Activated CD4-positive, alpha-beta memory T cell treated with anti-CD3 and anti-CD28 coated beads, Interleukin-2, amount 10 ng/mL, durations not matched to agents 7 days and 5 days (primary cell): ENCODE measurements at regions not wholly inside any gene's neighbourhood (a gene's known extent, or its start where the extent isn't known, plus 50 kb on each side); places are given as distances from the start of the nearest gene placed in this dataset.

ENCODE experiments used
- CTCF ChIA-PET: fragments of 350-600 bp; sonication (Branson Sonifier 250); formaldehyde crosslinking; loops from one replicate; lab custom pipeline; 2021; ENCODE audit warnings: antibody characterized with exemption, inconsistent platforms; lab: Charles Lee
- POLR2A ChIA-PET: fragments of 350-600 bp; sonication (Branson Sonifier 250); formaldehyde crosslinking; loops from one replicate; lab custom pipeline; 2021; ENCODE audit warnings: antibody characterized with exemption; lab: Charles Lee
- DNase-seq: peaks from one replicate; pipeline ENCODE4 v3.0.0-alpha.2; 2020
- H3K27ac Mint-ChIP-seq: one replicate; pipeline ENCODE4 v1.8.0; 2021; ENCODE audit warnings: mild to moderate bottlenecking, mixed read lengths
- H3K27me3 Mint-ChIP-seq: one replicate; pipeline ENCODE4 v1.8.0; 2021; ENCODE audit warnings: mixed read lengths
- H3K36me3 Mint-ChIP-seq: one replicate; pipeline ENCODE4 v1.8.0; 2021; ENCODE audit warnings: low read depth, mixed read lengths
- H3K4me1 Mint-ChIP-seq: one replicate; pipeline ENCODE4 v1.8.0; 2021; ENCODE audit warnings: mixed read lengths
- H3K4me3 Mint-ChIP-seq: one replicate; pipeline ENCODE4 v1.8.0; 2021; ENCODE audit warnings: mild to moderate bottlenecking, mixed read lengths
- H3K9me3 Mint-ChIP-seq: one replicate; pipeline ENCODE4 v1.8.0; 2021; ENCODE audit warnings: mixed read lengths

DNA sequence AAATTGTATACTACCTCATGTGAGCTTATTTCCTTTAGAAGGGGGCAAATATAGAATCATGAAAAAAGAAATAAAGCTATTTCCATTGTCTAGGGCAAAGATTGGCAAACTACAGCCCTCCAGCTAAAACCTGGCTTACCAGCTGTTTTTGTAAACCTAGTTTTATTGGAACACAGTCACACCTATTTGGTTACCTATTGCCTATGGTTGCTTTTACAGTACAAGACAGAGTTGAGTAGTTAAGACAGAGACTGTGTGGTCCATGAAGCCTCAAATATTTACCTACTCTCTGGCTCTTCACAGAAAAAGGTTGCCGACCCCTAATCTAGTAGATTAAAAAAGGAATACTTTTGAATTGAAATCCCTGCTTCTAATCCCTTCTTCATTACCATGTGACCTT lies 88.8 kb upstream of the ENPP6 start:
- H3K9me3 Mint-ChIP-seq = peaks cover 5% of the 10 kb centered on the region

DNA sequence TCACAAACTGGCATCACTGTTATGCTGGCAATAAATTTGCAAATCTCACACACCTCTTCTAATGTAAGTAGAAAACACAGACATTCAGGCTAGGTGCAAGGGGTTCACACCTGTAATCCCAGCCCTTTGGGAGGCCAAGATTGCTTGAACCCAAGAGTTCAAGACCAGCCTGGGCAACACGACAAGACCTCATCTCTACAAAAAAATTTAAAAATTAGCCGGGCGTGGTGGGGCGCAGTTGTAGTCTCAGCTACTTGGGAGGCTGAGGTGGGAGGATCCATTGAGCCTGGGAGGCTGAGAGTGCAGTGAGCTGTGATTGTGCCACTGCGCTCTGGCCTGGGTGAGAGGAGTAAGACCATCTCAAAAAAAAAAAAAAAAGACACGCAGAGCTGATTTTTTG lies 83.1 kb upstream of the ENPP6 start:
- ChIA-PET POLR2A (no interaction called here), CTCF (interaction anchor here (0.9 kb wide), 1 partner anchor 66 kb away, joined by 3 read pairs; no protein-coding TSS in a partner anchor)
- Mint-ChIP-seq H3K4me1 (no peaks in the 10 kb centered on the region), H3K36me3 (peaks cover 7% of the 10 kb centered on the region), H3K27ac (no peak overlapping the region), H3K27me3 (peaks cover 1% of the 10 kb centered on the region), H3K9me3 (peaks cover 5% of the 10 kb centered on the region), H3K4me3 (no peak overlapping the region)
- no peak for DNase-seq

More for the DNA sequence above, 88.8 kb upstream of the ENPP6 start:
- H3K27me3 Mint-ChIP-seq = no peaks in the 10 kb centered on the region
- peaks cover 7% of the 10 kb centered on the region for H3K36me3 Mint-ChIP-seq
- no peak overlapping the region for H3K4me3 Mint-ChIP-seq
- no peak overlapping the region for H3K27ac Mint-ChIP-seq
- ChIA-PET CTCF (interaction anchor here (0.6 to 2.3 kb wide), 4 partner anchors 20 to 60 kb away, joined by 3 to 10 read pairs (median 4); no protein-coding TSS in a partner anchor), POLR2A (interaction anchor here (1.0 to 2.2 kb wide), 4 partner anchors 19 to 228 kb away, joined by 3 to 7 read pairs (median 3); no protein-coding TSS in a partner anchor)
- peaks cover 32% of the 10 kb centered on the region for H3K4me1 Mint-ChIP-seq
- DNase-seq = no peak

DNA sequence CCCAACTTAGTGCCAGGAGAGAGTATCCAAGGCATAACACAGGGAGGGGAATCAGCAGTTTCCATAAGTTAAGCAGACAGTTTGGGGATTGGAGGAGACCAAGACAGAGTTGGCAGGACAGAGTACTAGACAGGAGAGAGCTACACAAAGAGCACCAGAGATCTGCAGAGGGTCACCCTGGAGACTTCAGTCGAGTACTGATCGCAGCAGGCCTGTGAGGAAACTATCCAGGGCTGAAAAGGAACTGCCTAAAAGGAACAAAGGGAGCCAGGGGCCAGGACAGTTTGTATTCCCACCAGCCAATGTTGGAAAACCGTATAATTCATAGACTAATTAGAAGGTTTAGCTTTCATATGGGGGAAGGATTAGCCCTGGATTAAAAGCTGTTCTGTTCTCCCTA lies 80.6 kb upstream of the ENPP6 start:
- POLR2A ChIA-PET = no interaction called here
- H3K4me3 Mint-ChIP-seq = no peak overlapping the region
- H3K9me3 Mint-ChIP-seq = peaks cover 5% of the 10 kb centered on the region
- H3K4me1 Mint-ChIP-seq = no peaks in the 10 kb centered on the region
- H3K27ac Mint-ChIP-seq = no peak overlapping the region
- H3K27me3 Mint-ChIP-seq = peaks cover 1% of the 10 kb centered on the region
- CTCF ChIA-PET = no interaction called here
- H3K36me3 Mint-ChIP-seq = peaks cover 4% of the 10 kb centered on the region
- no peak for DNase-seq

DNA sequence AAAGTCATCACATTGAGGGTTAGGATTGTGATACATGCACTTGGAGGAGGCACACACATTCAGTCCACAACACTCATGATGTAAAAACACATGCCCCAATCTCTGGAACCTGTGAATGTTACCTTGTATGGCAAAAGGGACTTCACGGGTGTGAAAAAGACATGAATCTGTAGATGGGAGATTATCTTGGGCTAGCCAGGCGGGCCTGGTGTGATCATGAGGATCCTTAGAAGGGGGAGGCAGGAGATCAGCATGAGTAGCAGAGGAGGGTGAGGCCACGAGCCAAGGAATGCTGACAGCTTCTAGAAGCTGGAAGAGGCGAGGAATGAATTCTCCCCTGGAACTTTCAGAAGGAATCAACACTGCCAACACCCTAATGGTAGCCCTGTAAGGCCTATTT lies 77.5 kb upstream of the ENPP6 start:
- peaks cover 2% of the 10 kb centered on the region for H3K9me3 Mint-ChIP-seq
- ChIA-PET POLR2A (no interaction called here), CTCF (no interaction called here)
- no peak for DNase-seq
- no peaks in the 10 kb centered on the region for H3K36me3 Mint-ChIP-seq
- no peak overlapping the region for H3K4me3 Mint-ChIP-seq
- no peaks in the 10 kb centered on the region for H3K4me1 Mint-ChIP-seq
- H3K27ac Mint-ChIP-seq = no peak overlapping the region
- no peaks in the 10 kb centered on the region for H3K27me3 Mint-ChIP-seq

DNA sequence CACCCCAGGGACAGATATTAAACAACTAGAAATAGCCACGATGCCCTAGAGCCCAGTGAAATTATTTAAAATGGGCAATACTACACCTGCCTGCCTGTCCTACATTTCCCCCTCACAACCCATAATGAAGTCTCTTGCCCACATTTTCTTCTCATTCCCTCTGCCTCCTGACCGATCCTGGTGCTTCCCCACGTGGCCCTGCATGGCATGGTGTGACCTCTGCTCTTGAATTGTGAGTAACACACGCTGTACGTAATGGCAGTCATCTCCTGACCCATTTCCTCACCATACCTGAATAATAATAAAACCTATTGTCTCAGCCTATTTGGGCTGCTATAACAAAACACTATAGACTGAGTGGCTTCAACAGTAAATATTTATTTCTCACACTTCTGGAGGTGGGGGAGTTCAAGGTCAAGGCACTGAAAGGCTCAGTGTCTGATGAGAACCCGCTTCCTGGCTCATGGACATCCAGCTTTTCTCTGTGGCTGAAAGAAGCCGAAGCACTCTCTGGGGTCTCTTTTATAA lies 77.0 kb upstream of the ENPP6 start:
- POLR2A ChIA-PET = no interaction called here
- Mint-ChIP-seq H3K27ac (no peak overlapping the region), H3K36me3 (no peaks in the 10 kb centered on the region), H3K4me1 (peaks cover 2% of the 10 kb centered on the region), H3K9me3 (peaks cover 2% of the 10 kb centered on the region), H3K27me3 (no peaks in the 10 kb centered on the region), H3K4me3 (no peak overlapping the region)
- no peak for DNase-seq
- CTCF ChIA-PET = no interaction called here

DNA sequence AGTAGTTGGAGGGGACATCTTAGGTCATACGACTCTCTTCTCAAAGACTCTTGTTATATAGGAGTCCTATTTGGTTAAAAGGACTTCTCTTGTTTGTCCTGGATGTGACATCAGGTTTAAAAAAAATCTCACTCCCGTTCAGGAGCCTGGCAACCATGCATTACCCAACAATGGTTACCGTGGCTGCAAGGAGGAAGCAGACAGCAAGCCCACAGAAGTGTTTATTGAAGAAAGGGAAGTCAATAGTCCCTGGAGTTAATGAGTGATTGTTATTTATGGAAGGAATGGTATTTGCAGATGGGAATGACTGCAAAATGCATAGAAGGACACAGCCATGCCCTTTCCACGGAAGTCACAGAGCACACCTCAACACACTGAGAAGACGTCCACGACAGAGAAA lies 75.9 kb upstream of the ENPP6 start:
- ChIA-PET CTCF (interaction anchor here (0.9 kb wide), 1 partner anchor 282 kb away, joined by 3 read pairs; no protein-coding TSS in a partner anchor), POLR2A (interaction anchor here (1.1 kb wide), 1 partner anchor 11 kb away, joined by 3 read pairs; no protein-coding TSS in a partner anchor)
- no peaks in the 10 kb centered on the region for H3K36me3 Mint-ChIP-seq
- H3K4me3 Mint-ChIP-seq = no peak overlapping the region
- peaks cover 13% of the 10 kb centered on the region for H3K4me1 Mint-ChIP-seq
- H3K9me3 Mint-ChIP-seq = peaks cover 2% of the 10 kb centered on the region
- no peak overlapping the region for H3K27ac Mint-ChIP-seq
- H3K27me3 Mint-ChIP-seq = no peaks in the 10 kb centered on the region
- no peak for DNase-seq

DNA sequence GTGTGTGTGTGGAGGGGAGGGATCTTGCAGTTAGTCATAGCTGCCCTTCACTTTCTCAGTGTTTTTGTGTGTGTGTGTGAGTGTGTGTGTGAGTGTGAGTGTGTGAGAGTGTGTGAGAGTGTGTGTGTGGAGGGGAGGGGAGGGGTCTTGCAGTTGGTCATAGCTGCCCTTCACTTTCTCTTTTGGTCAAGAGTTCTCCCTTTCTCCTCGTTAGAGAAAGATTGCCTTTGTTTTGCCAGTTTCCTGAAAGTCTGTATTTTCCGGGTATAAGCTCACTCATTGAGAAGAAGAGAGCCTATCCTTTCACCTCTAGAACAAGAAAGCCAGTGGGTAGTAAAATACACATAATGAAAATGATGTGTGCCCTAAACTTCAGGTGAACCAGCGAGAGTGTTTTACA lies 75.2 kb upstream of the ENPP6 start:
- CTCF ChIA-PET = interaction anchor here (0.9 kb wide), 1 partner anchor 283 kb away, joined by 3 read pairs; no protein-coding TSS in a partner anchor
- no peak for DNase-seq
- Mint-ChIP-seq H3K36me3 (no peaks in the 10 kb centered on the region), H3K9me3 (peaks cover 2% of the 10 kb centered on the region), H3K4me3 (no peak overlapping the region), H3K27ac (no peak overlapping the region), H3K27me3 (no peaks in the 10 kb centered on the region), H3K4me1 (peaks cover 20% of the 10 kb centered on the region)
- POLR2A ChIA-PET = interaction anchor here (1.1 kb wide), 1 partner anchor 10 kb away, joined by 3 read pairs; no protein-coding TSS in a partner anchor

DNA sequence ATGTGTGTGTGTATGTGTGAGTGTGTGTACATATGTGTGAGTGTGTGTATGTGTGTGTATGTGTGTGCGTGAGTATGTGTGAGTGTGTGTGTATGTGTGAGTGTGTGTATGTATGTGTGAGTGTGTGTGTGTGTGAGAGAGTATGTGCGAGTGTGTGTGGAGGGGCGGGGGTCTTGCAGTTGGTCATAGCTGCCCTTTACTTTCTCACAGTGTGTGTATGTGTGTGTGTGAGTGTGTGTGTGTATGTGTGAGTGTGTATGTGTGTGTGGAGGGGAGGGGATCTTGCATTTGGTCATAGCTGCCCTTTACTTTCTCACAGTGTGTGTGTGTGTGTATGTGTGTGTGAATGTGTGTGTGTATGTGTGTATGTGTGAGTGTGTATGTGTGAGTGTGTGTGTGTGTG lies 74.8 kb upstream of the ENPP6 start:
- ChIA-PET CTCF (interaction anchor here (0.9 kb wide), 1 partner anchor 283 kb away, joined by 3 read pairs; no protein-coding TSS in a partner anchor), POLR2A (interaction anchor here (1.1 kb wide), 1 partner anchor 9 kb away, joined by 3 read pairs; no protein-coding TSS in a partner anchor)
- peaks cover 24% of the 10 kb centered on the region for H3K4me1 Mint-ChIP-seq
- no peak for DNase-seq
- H3K36me3 Mint-ChIP-seq = no peaks in the 10 kb centered on the region
- peaks cover 2% of the 10 kb centered on the region for H3K9me3 Mint-ChIP-seq
- H3K27me3 Mint-ChIP-seq = no peaks in the 10 kb centered on the region
- H3K4me3 Mint-ChIP-seq = no peak overlapping the region
- H3K27ac Mint-ChIP-seq = no peak overlapping the region

DNA sequence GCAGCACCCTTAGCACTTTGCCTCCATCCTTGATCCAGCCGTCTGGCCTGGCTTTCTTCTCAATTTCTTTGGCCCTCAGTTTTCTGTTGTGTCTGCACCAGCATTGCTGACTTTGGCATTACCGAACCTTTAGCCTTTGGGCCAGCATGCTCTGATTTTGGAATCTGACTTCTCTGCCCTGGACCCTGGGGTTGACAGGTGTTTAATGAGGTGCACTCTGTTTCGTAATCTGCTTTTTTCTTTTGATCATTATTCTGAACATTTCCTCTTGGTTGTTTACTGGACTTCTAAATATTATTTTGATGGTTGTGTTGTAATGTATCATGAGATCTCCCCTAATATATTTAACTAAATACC lies 71.5 kb upstream of the ENPP6 start:
- DNase-seq = no peak
- Mint-ChIP-seq H3K4me3 (no peak overlapping the region), H3K27ac (no peak overlapping the region), H3K27me3 (no peaks in the 10 kb centered on the region), H3K9me3 (no peaks in the 10 kb centered on the region), H3K36me3 (no peaks in the 10 kb centered on the region), H3K4me1 (peaks cover 35% of the 10 kb centered on the region)
- CTCF ChIA-PET = interaction anchor here (1.4 kb wide), 1 partner anchor 9 kb away, joined by 4 read pairs; no protein-coding TSS in a partner anchor
- POLR2A ChIA-PET = interaction anchor here (2.2 kb wide), 1 partner anchor 21 kb away, joined by 10 read pairs; no protein-coding TSS in a partner anchor

DNA sequence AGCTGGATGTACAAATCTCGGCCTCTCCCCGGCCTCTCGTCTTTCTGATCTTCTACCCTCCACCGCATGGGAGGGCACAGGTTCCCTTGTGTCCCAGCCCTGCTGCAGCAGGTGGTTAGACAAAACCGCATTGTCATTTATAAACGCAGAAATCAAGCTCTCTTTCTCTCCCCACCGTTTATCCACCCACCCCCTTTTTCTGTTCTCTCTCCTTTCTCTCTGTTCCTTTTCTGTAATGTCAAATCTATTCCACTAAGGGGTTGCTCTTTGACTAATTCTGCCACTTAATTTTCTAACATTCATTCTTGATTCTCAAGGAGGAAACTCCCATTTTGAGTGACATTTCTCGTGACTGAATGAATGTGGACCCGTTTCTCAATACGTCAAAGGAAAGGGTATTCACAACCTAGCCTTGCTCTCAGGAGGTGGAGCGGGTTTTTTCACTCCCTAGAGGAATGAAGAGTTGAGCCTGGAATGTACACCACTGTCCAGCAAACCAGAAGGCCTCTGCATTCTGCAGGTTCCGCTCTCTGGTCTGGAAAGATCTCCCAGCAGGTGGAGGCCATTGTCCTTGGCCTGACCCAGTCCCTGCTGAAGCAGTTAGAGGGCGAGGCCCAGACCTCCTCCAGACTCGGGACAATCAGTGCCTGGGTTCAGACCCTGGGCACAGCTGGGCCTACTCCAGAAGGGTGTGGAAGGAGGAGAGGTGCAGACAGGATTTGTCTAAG lies 70.9 kb upstream of the ENPP6 start:
- no peaks in the 10 kb centered on the region for H3K9me3 Mint-ChIP-seq
- no peaks in the 10 kb centered on the region for H3K27me3 Mint-ChIP-seq
- H3K27ac Mint-ChIP-seq = peak overlapping the region; percentile 76
- DNase-seq = no peak
- no peaks in the 10 kb centered on the region for H3K36me3 Mint-ChIP-seq
- peak overlapping the region; percentile 46 for H3K4me3 Mint-ChIP-seq
- peaks cover 37% of the 10 kb centered on the region for H3K4me1 Mint-ChIP-seq
- ChIA-PET CTCF (interaction anchor here (1.4 to 2.3 kb wide), 4 partner anchors 8 to 24 kb away, joined by 4 to 19 read pairs (median 4); no protein-coding TSS in a partner anchor), POLR2A (interaction anchor here (0.8 to 2.2 kb wide), 5 partner anchors 18 to 445 kb away, joined by 3 to 10 read pairs (median 5); partner anchors contain the start of genes CENPU and IRF2)

DNA sequence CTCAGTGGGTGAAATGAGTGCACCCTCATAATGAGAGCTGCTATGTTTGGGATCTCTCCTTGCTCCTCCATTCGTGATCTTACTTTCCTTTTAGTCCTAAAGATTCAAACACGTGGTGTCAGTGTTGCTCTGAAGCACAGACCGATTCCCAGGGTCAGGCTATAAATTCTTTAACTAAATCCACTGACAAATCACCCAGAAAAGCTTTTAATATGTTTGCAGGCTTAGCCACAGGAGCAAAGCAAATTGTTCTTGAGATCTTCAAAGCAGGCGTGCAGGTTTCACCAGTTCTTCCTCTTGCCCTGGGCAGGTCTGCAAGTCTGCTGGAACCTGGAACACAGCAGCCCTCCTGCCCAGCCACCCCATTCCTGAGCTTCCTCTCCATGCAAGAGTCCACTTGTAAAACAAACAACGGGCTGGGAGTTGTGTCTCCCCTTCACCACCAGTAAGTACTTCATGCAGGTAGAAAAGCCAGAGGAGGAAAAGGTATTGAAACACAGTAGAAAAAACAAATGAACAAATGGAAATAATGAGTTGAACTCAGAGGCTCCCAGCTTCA lies 70.1 kb upstream of the ENPP6 start:
- Mint-ChIP-seq H3K4me3 (no peak overlapping the region), H3K27me3 (no peaks in the 10 kb centered on the region), H3K9me3 (no peaks in the 10 kb centered on the region), H3K27ac (peak overlapping the region; percentile 76), H3K4me1 (peaks cover 45% of the 10 kb centered on the region), H3K36me3 (no peaks in the 10 kb centered on the region)
- no peak for DNase-seq
- ChIA-PET POLR2A (interaction anchor here (0.8 to 2.2 kb wide), 6 partner anchors 19 to 446 kb away, joined by 3 to 10 read pairs (median 4); partner anchors contain the start of genes CENPU and IRF2), CTCF (interaction anchor here (1.4 to 2.3 kb wide), 4 partner anchors 7 to 23 kb away, joined by 4 to 19 read pairs (median 4); no protein-coding TSS in a partner anchor)

DNA sequence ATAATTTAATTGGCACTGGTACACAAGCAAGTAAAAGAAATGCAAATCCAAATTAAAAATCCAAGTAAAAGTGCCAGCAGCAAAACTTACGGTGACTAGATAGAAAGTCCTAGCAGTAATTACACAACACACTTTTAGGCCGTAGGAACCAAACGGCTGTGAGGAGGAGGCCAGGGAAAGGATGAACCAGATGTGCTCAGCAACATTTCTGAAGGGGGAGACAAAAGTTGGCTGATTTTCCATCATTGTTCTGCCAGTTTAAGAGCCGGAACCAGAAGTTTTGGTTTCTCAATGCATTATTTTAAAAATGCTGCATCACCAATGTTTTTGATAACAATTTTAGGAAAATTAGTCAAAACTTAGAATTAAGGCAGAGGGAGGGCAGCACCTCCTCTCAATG lies 68.7 kb upstream of the ENPP6 start:
- no peaks in the 10 kb centered on the region for H3K27me3 Mint-ChIP-seq
- DNase-seq = no peak
- POLR2A ChIA-PET = no interaction called here
- peaks cover 59% of the 10 kb centered on the region for H3K4me1 Mint-ChIP-seq
- no peaks in the 10 kb centered on the region for H3K9me3 Mint-ChIP-seq
- H3K27ac Mint-ChIP-seq = no peak overlapping the region
- peaks cover 2% of the 10 kb centered on the region for H3K36me3 Mint-ChIP-seq
- H3K4me3 Mint-ChIP-seq = no peak overlapping the region
- CTCF ChIA-PET = no interaction called here
